H1 (cell line): ENCODE measurements at regions not wholly inside any gene's neighbourhood (a gene's known extent, or its start where the extent isn't known, plus 50 kb on each side); places are given as distances from the start of the nearest gene placed in this dataset.

Experiments
- CTCF ChIA-PET: fragments of 300-600 bp; sonication (Branson Sonifier 250); formaldehyde crosslinking; loops from one replicate; lab custom pipeline; 2021; ENCODE audit not compliant: partially characterized antibody; lab: Charles Lee
- POLR2A ChIA-PET: fragments of 300-600 bp; sonication (Branson Sonifier 250); formaldehyde crosslinking; loops from one replicate; lab custom pipeline; 2021; ENCODE audit warnings: inconsistent platforms; ENCODE audit not compliant: partially characterized antibody; lab: Charles Lee
- DNase-seq, 2 experiments: peaks; one replicate each; pipeline versions ENCODE4 v3.0.0 to v3.0.0-alpha.2; 2010 to 2022; ENCODE audit warnings: low spot score in 2 of 2, low read depth in 1 of 2, mixed read lengths in 1 of 2
- FAIRE-seq: peaks from 2 replicates; lab custom pipeline; 2011; peaks lifted over from hg19 to GRCh38; lab: Jason Lieb, UNC
- H2AFZ ChIP-seq: 2 replicates; pipeline ENCODE4 v1.8.1; 2012; ENCODE audit warnings: low read length, inconsistent platforms
- H2AK5ac ChIP-seq: 2 replicates; pipeline ENCODE4 v1.6.1; 2013; ENCODE audit warnings: low read depth, low read length
- H2BK120ac ChIP-seq: replicated peaks from 2 replicates; pipeline ENCODE3; 2013; ENCODE audit warnings: low read depth, low read length, inconsistent platforms
- H2BK12ac ChIP-seq: 2 replicates; pipeline ENCODE4 v1.6.1; 2013; ENCODE audit warnings: low read depth, low read length
- H2BK15ac ChIP-seq: 2 replicates; pipeline ENCODE4 v1.6.1; 2013; ENCODE audit warnings: low read length
- H2BK20ac ChIP-seq: 2 replicates; pipeline ENCODE4 v1.6.1; 2013; ENCODE audit warnings: low read length
- H2BK5ac ChIP-seq: 2 replicates; pipeline ENCODE4 v1.6.1; 2013; ENCODE audit warnings: low read depth, low read length
- H3K14ac ChIP-seq: 2 replicates; pipeline ENCODE4 v1.6.1; 2013; ENCODE audit warnings: inconsistent platforms; ENCODE audit not compliant: insufficient read length
- H3K18ac ChIP-seq: 2 replicates; pipeline ENCODE4 v1.6.1; 2013; ENCODE audit warnings: low read length; ENCODE audit errors: extremely low read depth
- H3K23ac ChIP-seq: 2 replicates; pipeline ENCODE4 v1.6.1; 2013; ENCODE audit warnings: inconsistent platforms; ENCODE audit not compliant: insufficient read length
- H3K23me2 ChIP-seq: 2 replicates; pipeline ENCODE4 v1.6.1; 2013; ENCODE audit warnings: low read depth, low read length
- H3K27ac ChIP-seq: 2 replicates; pipeline ENCODE4 v1.6.1; 2011; ENCODE audit warnings: low read depth, low read length, inconsistent platforms
- H3K27me3 ChIP-seq, 4 experiments: replicated peaks in 1 of 4; 1 replicate in 1 of 4; 2 replicates in 3 of 4; pipeline versions ENCODE4 v1.6.1 to v1.8.1; 2011 to 2013; ENCODE audit warnings: low read length in 3 of 4, mild to moderate bottlenecking in 3 of 4, inconsistent platforms in 2 of 4, mixed read lengths in 2 of 4, moderate library complexity in 1 of 4; ENCODE audit not compliant: control insufficient read depth in 3 of 4, insufficient read depth in 3 of 4; ENCODE audit errors: extremely low read depth in 1 of 4
- H3K36me3 ChIP-seq, 4 experiments: 2 replicates each; pipeline versions ENCODE4 v1.6.1 to v1.8.1; 2011 to 2013; ENCODE audit warnings: mild to moderate bottlenecking in 4 of 4, low read length in 3 of 4, moderate library complexity in 2 of 4, control low read depth in 1 of 4, inconsistent platforms in 1 of 4; ENCODE audit not compliant: insufficient read depth in 4 of 4, control insufficient read depth in 2 of 4
- H3K4ac ChIP-seq: replicated peaks from 2 replicates; pipeline ENCODE3; 2013; ENCODE audit warnings: low read length, low read depth, mixed read lengths, inconsistent platforms; ENCODE audit not compliant: insufficient read length
- H3K4me1 ChIP-seq, 4 experiments: replicated peaks in 1 of 4; 1 replicate in 1 of 4; 2 replicates in 3 of 4; pipeline versions ENCODE4 v1.6.1 to v1.8.1; 2011 to 2013; ENCODE audit warnings: low read length in 3 of 4, inconsistent platforms in 2 of 4, mixed read lengths in 1 of 4; ENCODE audit not compliant: insufficient read depth in 4 of 4, control insufficient read depth in 3 of 4
- H3K4me2 ChIP-seq, 2 experiments: 2 replicates each; pipeline versions ENCODE4 v1.6.1 to v1.8.1; 2011 to 2013; ENCODE audit warnings: low read depth in 2 of 2, low read length in 2 of 2, control low read depth in 1 of 2, inconsistent platforms in 1 of 2, mild to moderate bottlenecking in 1 of 2; ENCODE audit not compliant: insufficient read depth in 1 of 2
- H3K4me3 ChIP-seq, 4 experiments: fragments of 200-600, 300-600 bp in 1 of 4; sonication (generic), shearing (Covaris generic), sonication (Bioruptor Twin) in 1 of 4; 2 replicates each; pipeline versions ENCODE4 v1.5.1 to v1.8.1; 2011 to 2016; ENCODE audit warnings: low read length in 4 of 4, low read depth in 3 of 4, control low read depth in 2 of 4, inconsistent platforms in 2 of 4, mild to moderate bottlenecking in 2 of 4, mixed read lengths in 1 of 4, moderate library complexity in 1 of 4; ENCODE audit not compliant: insufficient read depth in 2 of 4; ENCODE audit errors: extremely low read depth in 1 of 4
- H3K56ac ChIP-seq: replicated peaks from 2 replicates; pipeline ENCODE3; 2013; ENCODE audit warnings: low read depth, mild to moderate bottlenecking, mixed read lengths, low read length, inconsistent platforms; ENCODE audit not compliant: insufficient read length
- H3K79me1 ChIP-seq: 2 replicates; pipeline ENCODE4 v1.6.1; 2013; ENCODE audit warnings: low read depth, low read length, control low read depth
- H3K79me2 ChIP-seq, 2 experiments: 2 replicates each; pipeline versions ENCODE4 v1.6.1 to v1.8.1; 2012 to 2013; ENCODE audit warnings: low read length in 2 of 2, mild to moderate bottlenecking in 2 of 2, inconsistent platforms in 1 of 2; ENCODE audit not compliant: insufficient read depth in 2 of 2, control insufficient read depth in 1 of 2
- H3K9ac ChIP-seq, 4 experiments: replicated peaks in 1 of 4; 1 replicate in 1 of 4; 2 replicates in 3 of 4; pipeline versions ENCODE4 v1.6.1 to v1.8.1; 2011 to 2013; ENCODE audit warnings: low read depth in 3 of 4, low read length in 3 of 4, control low read depth in 2 of 4, mild to moderate bottlenecking in 2 of 4, moderate library complexity in 2 of 4, inconsistent platforms in 1 of 4; ENCODE audit errors: extremely low read depth in 1 of 4
- H3K9me3 ChIP-seq, 2 experiments: 2 replicates each; pipeline versions ENCODE4 v1.6.1 to v1.8.1; 2012 to 2013; ENCODE audit warnings: mild to moderate bottlenecking in 2 of 2, moderate library complexity in 2 of 2, control low read depth in 1 of 2, inconsistent platforms in 1 of 2, low read depth in 1 of 2, low read length in 1 of 2, mixed read lengths in 1 of 2; ENCODE audit not compliant: insufficient read depth in 2 of 2
- H4K20me1 ChIP-seq, 2 experiments: replicated peaks in 1 of 2; 2 replicates each; pipeline versions ENCODE3 to v1.8.1; 2011 to 2013; ENCODE audit warnings: inconsistent platforms in 2 of 2, low read length in 2 of 2, mild to moderate bottlenecking in 1 of 2; ENCODE audit not compliant: insufficient read depth in 2 of 2, control insufficient read depth in 1 of 2
- H4K5ac ChIP-seq: 2 replicates; pipeline ENCODE4 v1.6.1; 2013; ENCODE audit warnings: low read length, low read depth, mixed read lengths, inconsistent platforms; ENCODE audit not compliant: insufficient read length
- H4K8ac ChIP-seq: 2 replicates; pipeline ENCODE4 v1.8.0; 2013; ENCODE audit warnings: mild to moderate bottlenecking, moderate library complexity, low read length, inconsistent platforms; ENCODE audit not compliant: insufficient read depth; ENCODE audit errors: extremely low read depth
- H4K91ac ChIP-seq: replicated peaks from 2 replicates; pipeline ENCODE3; 2013; ENCODE audit warnings: low read length, mixed read lengths, inconsistent platforms; ENCODE audit not compliant: insufficient read length
- BCL11A ChIP-seq, 2 experiments: IDR thresholded peaks; one replicate each; pipeline ENCODE4 v1.6.1; 2011; ENCODE audit warnings: low read depth in 2 of 2, low read length in 2 of 2, mild to moderate bottlenecking in 2 of 2
- CEBPB ChIP-seq: IDR thresholded peaks from 2 replicates; pipeline ENCODE4 v1.6.1; 2012; ENCODE audit warnings: low read depth, low read length
- GABPA ChIP-seq: IDR thresholded peaks from 2 replicates; pipeline ENCODE4 v1.6.1; 2011; ENCODE audit warnings: mild to moderate bottlenecking, low read length, moderate library complexity, borderline replicate concordance; ENCODE audit not compliant: insufficient read depth
- WGBS, 2 experiments: shearing (Covaris generic) in 1 of 2; methylation state at CpG; one replicate each; pipeline versions ENCODE4 v1.1.6 to v1.1.7; 2013 to 2015; ENCODE audit warnings: low lambda C conversion rate in 2 of 2, mixed read lengths in 2 of 2, inconsistent platforms in 1 of 2, low coverage in 1 of 2, missing lambda C conversion rate in 1 of 2; ENCODE audit not compliant: insufficient replicate concordance in 2 of 2, insufficient coverage in 1 of 2, insufficient read length in 1 of 2; ENCODE audit errors: extremely low coverage in 1 of 2, missing lambda C conversion rate in 1 of 2; 5-methylcytosine and 5-hydroxymethylcytosine counted together

DNA sequence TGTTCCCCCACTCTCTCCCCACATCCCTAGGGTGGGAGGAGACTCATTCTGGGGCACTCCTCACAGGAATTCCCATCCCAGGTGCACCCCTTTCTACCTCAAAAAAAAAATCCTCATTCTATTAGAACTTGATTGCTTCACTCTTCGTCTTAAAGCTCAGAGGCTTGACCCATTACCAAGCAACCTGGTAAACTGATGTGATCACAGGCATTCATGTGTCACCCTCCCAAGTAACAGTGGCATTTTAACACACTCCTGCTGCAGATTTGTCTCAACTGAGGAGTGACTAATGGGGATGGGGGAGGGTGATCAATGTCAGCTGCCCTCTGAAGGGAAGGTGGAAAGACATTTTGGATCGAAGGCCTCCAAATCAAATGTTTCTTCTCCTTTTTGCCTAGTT is 78.1 kb upstream of the PTHLH start:
- DNase-seq (no peak), FAIRE-seq (no peak)
- Histone ChIP-seq H3K79me2 (no peaks in the 10 kb centered on the region), H3K4me3 (no peak overlapping the region), H3K23ac (no peak overlapping the region), H3K79me1 (no peaks in the 10 kb centered on the region), H2BK120ac (no peak overlapping the region), H3K4me2 (no peak overlapping the region), H2BK5ac (no peak overlapping the region), H2BK12ac (no peak overlapping the region), H3K14ac (no peak overlapping the region), H3K27me3 (no peaks in the 10 kb centered on the region), H4K91ac (no peak overlapping the region), H3K4ac (no peak overlapping the region), H4K5ac (no peak overlapping the region), H2AFZ (0 out of 2 replicates have a peak overlapping the region, but pooled peaks have one; percentile 38), H2AK5ac (no peak overlapping the region), H3K36me3 (no peaks in the 10 kb centered on the region), H2BK20ac (no peak overlapping the region), H3K9ac (peak overlapping the region in 1 of 4 experiments; percentile 8; a peak in 1 of 7 replicates), H2BK15ac (no peak overlapping the region), H4K20me1 (no peaks in the 10 kb centered on the region), H3K56ac (no peak overlapping the region), H3K27ac (no peak overlapping the region), H3K23me2 (no peaks in the 10 kb centered on the region), H4K8ac (no peak overlapping the region), H3K18ac (no peak overlapping the region), H3K4me1 (peaks cover 0 to 4% (median 0%) of the 10 kb centered on the region in 4 experiments; a peak in 2 of 7 replicates), H3K9me3 (peaks cover 0 to 5% of the 10 kb centered on the region in 2 experiments; a peak in 2 of 4 replicates)
- WGBS, 2 experiments, result 75% methylated on average over 2 of the region's 2 CpGs; no CpG with 5 or more reads in 1 of the 2 experiments
- CTCF ChIA-PET, result interaction anchor here (0.7 kb wide), 1 partner anchor 114 kb away, joined by 3 read pairs; no protein-coding TSS in a partner anchor
- TF ChIP-seq CEBPB (no peak), BCL11A (IDR thresholded peaks at IDR 0.05; ENCODE audit: low read depth in 2 of 2, low read length in 2 of 2) (no peak), GABPA (no peak)
- POLR2A ChIA-PET, result interaction anchor here (0.6 kb wide), 1 partner anchor 268 kb away, joined by 3 read pairs; no protein-coding TSS in a partner anchor
